IPS-18a (cell line): ENCODE measurements at regions not wholly inside any gene's neighbourhood (a gene's known extent, or its start where the extent isn't known, plus 50 kb on each side); places are given as distances from the start of the nearest gene placed in this dataset.

ENCODE experiments used
- H3K27ac ChIP-seq: one replicate; pipeline ENCODE4 v1.5.1; 2013; ENCODE audit warnings: low read length
- H3K27me3 ChIP-seq: one replicate; pipeline ENCODE4 v1.6.1; 2013; ENCODE audit warnings: mild to moderate bottlenecking, low read length; ENCODE audit not compliant: control insufficient read depth, insufficient read depth
- H3K36me3 ChIP-seq: one replicate; pipeline ENCODE4 v1.6.1; 2013; ENCODE audit warnings: low read depth, low read length; ENCODE audit not compliant: control insufficient read depth
- H3K4me1 ChIP-seq: one replicate; pipeline ENCODE4 v1.6.1; 2013; ENCODE audit warnings: low read depth, low read length; ENCODE audit not compliant: control insufficient read depth
- H3K4me3 ChIP-seq: one replicate; pipeline ENCODE4 v1.5.1; 2013; ENCODE audit warnings: low read length
- H3K9ac ChIP-seq: one replicate; pipeline ENCODE4 v1.6.1; 2013; ENCODE audit warnings: mild to moderate bottlenecking, low read length, moderate library complexity
- H3K9me3 ChIP-seq: one replicate; pipeline ENCODE4 v1.6.1; 2013; ENCODE audit warnings: low read depth, low read length; ENCODE audit not compliant: control insufficient read depth

DNA sequence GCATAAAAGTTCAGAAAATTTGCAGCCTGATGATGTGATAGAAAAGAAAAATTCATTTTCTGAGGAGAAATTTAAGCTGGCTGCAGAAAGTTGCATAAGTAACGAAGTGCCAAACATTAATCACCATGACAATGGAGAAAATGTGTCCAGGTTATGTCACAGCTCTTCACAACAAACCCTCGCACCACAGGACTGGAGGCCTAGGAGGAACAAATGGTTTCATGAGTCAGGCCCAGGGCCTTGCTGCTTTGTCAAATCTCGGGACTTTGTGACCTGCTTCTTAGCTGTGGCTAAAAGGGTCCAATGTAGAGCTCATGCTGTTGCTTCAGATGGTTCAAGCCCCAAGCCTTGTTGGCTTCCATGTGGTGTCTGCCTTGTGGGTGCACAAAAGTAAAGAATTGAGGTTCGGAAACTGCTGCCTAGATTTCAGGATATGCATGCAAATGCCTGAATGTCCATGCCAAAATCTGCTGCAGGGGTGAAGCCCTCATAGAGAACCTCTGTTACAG is 527.4 kb downstream of the SH3BGRL start:
- Histone ChIP-seq H3K4me1 (no peaks in the 10 kb centered on the region), H3K27me3 (no peaks in the 10 kb centered on the region), H3K9me3 (peaks cover 78% of the 10 kb centered on the region), H3K9ac (no peak overlapping the region), H3K27ac (no peak overlapping the region), H3K36me3 (no peaks in the 10 kb centered on the region), H3K4me3 (no peak overlapping the region)

- no peak overlapping the region for H3K4me3 ChIP-seq
- H3K27ac ChIP-seq = no peak overlapping the region
- H3K4me1 ChIP-seq = no peaks in the 10 kb centered on the region
- H3K9me3 ChIP-seq = peaks cover 39% of the 10 kb centered on the region
- no peaks in the 10 kb centered on the region for H3K36me3 ChIP-seq
- no peak overlapping the region for H3K9ac ChIP-seq
- no peaks in the 10 kb centered on the region for H3K27me3 ChIP-seq
Measured at GRCh38 chrX:81779701-81780100, 577.8 kb downstream of the SH3BGRL start.

GRCh38 chrX:81791086-81791485 is 589.2 kb downstream of the SH3BGRL start:
- no peaks in the 10 kb centered on the region for H3K36me3 ChIP-seq
- peaks cover 24% of the 10 kb centered on the region for H3K9me3 ChIP-seq
- H3K9ac ChIP-seq = no peak overlapping the region
- no peaks in the 10 kb centered on the region for H3K27me3 ChIP-seq
- H3K4me3 ChIP-seq = no peak overlapping the region
- no peaks in the 10 kb centered on the region for H3K4me1 ChIP-seq
- H3K27ac ChIP-seq = no peak overlapping the region
